ENCODE measurements at regions not wholly inside any gene's neighbourhood (a gene's known extent, or its start where the extent isn't known, plus 50 kb on each side); places are given as distances from the start of the nearest gene placed in this dataset.

DNA sequence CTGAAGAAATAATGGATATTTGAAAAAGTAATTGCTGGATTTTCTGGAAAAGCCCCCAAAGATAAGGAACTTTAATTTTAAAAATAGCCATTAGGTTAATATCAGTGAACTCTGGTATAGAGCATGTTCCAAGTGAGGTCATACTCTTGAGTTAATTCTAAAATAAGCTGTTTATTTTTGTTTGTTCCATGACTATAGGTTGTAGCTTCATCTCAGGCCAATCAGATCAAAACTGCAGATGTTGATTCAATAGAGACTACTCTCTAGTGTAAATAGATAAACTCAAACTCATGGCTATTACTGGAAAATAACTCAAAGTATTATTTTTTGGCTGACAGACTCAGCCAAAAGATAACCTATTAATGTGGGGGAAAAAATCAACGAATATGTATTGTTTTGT, 815.1 kb downstream of the DIAPH3 start:
- ATAC-seq = no peak

More for the DNA sequence above, 815.1 kb downstream of the DIAPH3 start:
- Mint-ChIP-seq H3K36me3 (ENCODE audit: low read depth) (no peaks in the 10 kb centered on the region), H3K27me3 (ENCODE audit: insufficient read depth, low read depth, poor library complexity) (no peaks in the 10 kb centered on the region), H3K4me1 (peaks cover 6% of the 10 kb centered on the region), H3K9me3 (no peaks in the 10 kb centered on the region), H3K27ac (no peak overlapping the region), H3K4me3 (no peak overlapping the region)
- H2AFZ ChIP-seq = no peak overlapping the region
- H3K4me1 ChIP-seq (ENCODE audit: insufficient read depth) = no peaks in the 10 kb centered on the region
- no peak overlapping the region for H3K4me3 ChIP-seq
- TF ChIP-seq CREB1 (CRISPR knock-in tag; IDR thresholded peaks at IDR 0.05; ENCODE audit: low read depth) (no peak), JUNB (IDR thresholded peaks at IDR 0.05; ENCODE audit: unreplicated experiment) (no peak), NANOG (IDR thresholded peaks at IDR 0.05; ENCODE audit: borderline replicate concordance) (no peak), ETS1 (IDR thresholded peaks at IDR 0.05) (no peak), ZNF331 (CRISPR knock-in tag; IDR thresholded peaks at IDR 0.05; ENCODE audit: low read depth) (no peak)
- TF ChIP-seq, protein P1, sequence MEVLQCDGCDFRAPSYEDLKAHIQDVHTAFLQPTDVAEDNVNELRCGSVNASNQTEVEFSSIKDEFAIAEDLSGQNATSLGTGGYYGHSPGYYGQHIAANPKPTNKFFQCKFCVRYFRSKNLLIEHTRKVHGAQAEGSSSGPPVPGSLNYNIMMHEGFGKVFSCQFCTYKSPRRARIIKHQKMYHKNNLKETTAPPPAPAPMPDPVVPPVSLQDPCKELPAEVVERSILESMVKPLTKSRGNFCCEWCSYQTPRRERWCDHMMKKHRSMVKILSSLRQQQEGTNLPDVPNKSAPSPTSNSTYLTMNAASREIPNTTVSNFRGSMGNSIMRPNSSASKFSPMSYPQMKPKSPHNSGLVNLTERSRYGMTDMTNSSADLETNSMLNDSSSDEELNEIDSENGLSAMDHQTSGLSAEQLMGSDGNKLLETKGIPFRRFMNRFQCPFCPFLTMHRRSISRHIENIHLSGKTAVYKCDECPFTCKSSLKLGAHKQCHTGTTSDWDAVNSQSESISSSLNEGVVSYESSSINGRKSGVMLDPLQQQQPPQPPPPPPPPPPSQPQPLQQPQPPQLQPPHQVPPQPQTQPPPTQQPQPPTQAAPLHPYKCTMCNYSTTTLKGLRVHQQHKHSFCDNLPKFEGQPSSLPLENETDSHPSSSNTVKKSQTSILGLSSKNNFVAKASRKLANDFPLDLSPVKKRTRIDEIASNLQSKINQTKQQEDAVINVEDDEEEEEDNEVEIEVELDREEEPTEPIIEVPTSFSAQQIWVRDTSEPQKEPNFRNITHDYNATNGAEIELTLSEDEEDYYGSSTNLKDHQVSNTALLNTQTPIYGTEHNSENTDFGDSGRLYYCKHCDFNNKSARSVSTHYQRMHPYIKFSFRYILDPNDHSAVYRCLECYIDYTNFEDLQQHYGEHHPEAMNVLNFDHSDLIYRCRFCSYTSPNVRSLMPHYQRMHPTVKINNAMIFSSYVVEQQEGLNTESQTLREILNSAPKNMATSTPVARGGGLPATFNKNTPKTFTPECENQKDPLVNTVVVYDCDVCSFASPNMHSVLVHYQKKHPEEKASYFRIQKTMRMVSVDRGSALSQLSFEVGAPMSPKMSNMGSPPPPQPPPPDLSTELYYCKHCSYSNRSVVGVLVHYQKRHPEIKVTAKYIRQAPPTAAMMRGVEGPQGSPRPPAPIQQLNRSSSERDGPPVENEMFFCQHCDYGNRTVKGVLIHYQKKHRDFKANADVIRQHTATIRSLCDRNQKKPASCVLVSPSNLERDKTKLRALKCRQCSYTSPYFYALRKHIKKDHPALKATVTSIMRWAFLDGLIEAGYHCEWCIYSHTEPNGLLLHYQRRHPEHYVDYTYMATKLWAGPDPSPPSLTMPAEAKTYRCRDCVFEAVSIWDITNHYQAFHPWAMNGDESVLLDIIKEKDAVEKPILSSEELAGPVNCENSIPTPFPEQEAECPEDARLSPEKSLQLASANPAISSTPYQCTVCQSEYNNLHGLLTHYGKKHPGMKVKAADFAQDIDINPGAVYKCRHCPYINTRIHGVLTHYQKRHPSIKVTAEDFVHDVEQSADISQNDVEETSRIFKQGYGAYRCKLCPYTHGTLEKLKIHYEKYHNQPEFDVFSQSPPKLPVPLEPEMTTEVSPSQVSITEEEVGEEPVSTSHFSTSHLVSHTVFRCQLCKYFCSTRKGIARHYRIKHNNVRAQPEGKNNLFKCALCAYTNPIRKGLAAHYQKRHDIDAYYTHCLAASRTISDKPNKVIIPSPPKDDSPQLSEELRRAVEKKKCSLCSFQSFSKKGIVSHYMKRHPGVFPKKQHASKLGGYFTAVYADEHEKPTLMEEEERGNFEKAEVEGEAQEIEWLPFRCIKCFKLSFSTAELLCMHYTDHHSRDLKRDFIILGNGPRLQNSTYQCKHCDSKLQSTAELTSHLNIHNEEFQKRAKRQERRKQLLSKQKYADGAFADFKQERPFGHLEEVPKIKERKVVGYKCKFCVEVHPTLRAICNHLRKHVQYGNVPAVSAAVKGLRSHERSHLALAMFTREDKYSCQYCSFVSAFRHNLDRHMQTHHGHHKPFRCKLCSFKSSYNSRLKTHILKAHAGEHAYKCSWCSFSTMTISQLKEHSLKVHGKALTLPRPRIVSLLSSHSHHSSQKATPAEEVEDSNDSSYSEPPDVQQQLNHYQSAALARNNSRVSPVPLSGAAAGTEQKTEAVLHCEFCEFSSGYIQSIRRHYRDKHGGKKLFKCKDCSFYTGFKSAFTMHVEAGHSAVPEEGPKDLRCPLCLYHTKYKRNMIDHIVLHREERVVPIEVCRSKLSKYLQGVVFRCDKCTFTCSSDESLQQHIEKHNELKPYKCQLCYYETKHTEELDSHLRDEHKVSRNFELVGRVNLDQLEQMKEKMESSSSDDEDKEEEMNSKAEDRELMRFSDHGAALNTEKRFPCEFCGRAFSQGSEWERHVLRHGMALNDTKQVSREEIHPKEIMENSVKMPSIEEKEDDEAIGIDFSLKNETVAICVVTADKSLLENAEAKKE (CRISPR knock-in tag; IDR thresholded peaks at IDR 0.05) = no peak
- H3K4me2 ChIP-seq = no peak overlapping the region
- no peaks in the 10 kb centered on the region for H3F3A ChIP-seq (replicated peaks; ENCODE audit: low read depth)
- H3K36me3 ChIP-seq (ENCODE audit: insufficient read depth) = no peaks in the 10 kb centered on the region
- H4K20me1 ChIP-seq (replicated peaks; ENCODE audit: insufficient read depth) = no peaks in the 10 kb centered on the region
- no peak for DNase-seq (ENCODE audit: low spot score)
- H3K27me3 ChIP-seq (ENCODE audit: insufficient read depth) = no peaks in the 10 kb centered on the region
- no peaks in the 10 kb centered on the region for H3K79me2 ChIP-seq (replicated peaks; ENCODE audit: insufficient read depth)
- no peak overlapping the region for H3K27ac ChIP-seq (ENCODE audit: low read depth)
- H3K9me2 ChIP-seq (ENCODE audit: insufficient read depth) = no peaks in the 10 kb centered on the region

Data from GM23338 (cell line).